ENCODE measurements at regions not wholly inside any gene's neighbourhood (a gene's known extent, or its start where the extent isn't known, plus 50 kb on each side); places are given as distances from the start of the nearest gene placed in this dataset.

DNA sequence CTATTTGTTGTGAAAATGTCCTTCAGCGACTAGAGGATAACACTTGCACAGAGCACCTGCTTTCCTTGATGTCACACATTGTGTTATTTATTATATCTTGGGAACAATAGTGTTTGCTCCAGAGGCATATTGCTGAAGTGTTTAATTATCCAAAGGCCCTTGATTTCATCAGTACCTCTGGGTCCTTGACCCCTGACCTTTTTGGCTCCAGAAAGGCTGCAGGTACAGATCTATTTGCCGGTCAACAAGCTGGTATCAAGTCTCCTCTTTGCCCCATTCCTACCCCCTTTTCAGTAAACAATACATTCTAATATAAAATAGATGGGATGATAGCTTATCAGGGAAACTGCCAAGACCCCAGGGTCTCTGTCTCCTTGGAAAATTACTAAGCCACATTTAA is 206.8 kb downstream of the DACT1 start:
- no peaks in the 10 kb centered on the region for H3K9me3 Mint-ChIP-seq
- H3K27ac ChIP-seq (ENCODE audit: insufficient read length, low read depth, low read length), result no peak overlapping the region
- no peak overlapping the region for H2BK5ac ChIP-seq (ENCODE audit: insufficient read length, low read length)
- no peak for TF ChIP-seq CTCF (conservative IDR thresholded peaks at IDR 0.05)
- peaks cover 8 to 9% of the 10 kb centered on the region in 2 experiments for H3K4me1 Mint-ChIP-seq
- no peaks in the 10 kb centered on the region for H3K27me3 ChIP-seq (ENCODE audit: insufficient read depth, low read length)
- H3K9ac ChIP-seq (ENCODE audit: extremely low read depth, insufficient read length, low read length), result no peak overlapping the region
- H3K23ac ChIP-seq (ENCODE audit: insufficient read length, low read depth, low read length), result no peak overlapping the region
- no peak for DNase-seq
- no peaks in the 10 kb centered on the region for H3K9me3 ChIP-seq (ENCODE audit: control insufficient read depth, low read depth, low read length)
- H3K18ac ChIP-seq (ENCODE audit: insufficient read length, low read depth, low read length), result no peak overlapping the region
- no peak overlapping the region for H3K27ac Mint-ChIP-seq
- H3K14ac ChIP-seq (ENCODE audit: insufficient read depth, low read length), result no peak overlapping the region
- no peaks in the 10 kb centered on the region for H3K79me2 ChIP-seq (ENCODE audit: insufficient read depth, low read length)
- no peak overlapping the region for H2BK15ac ChIP-seq (ENCODE audit: low read depth, low read length)
- WGBS (ENCODE audit: extremely low coverage, insufficient read length, low lambda C conversion rate), result no CpG with 5 or more reads among the region's 2 CpGs
- no peak overlapping the region for H4K5ac ChIP-seq (ENCODE audit: insufficient read length, low read depth, low read length)
- H3K4me3 Mint-ChIP-seq, result no peak overlapping the region
- H4K8ac ChIP-seq (replicated peaks; ENCODE audit: insufficient read length, low read depth, low read length), result no peak overlapping the region
- H4K91ac ChIP-seq (ENCODE audit: insufficient read length, low read depth, low read length), result no peak overlapping the region
- H2AK5ac ChIP-seq (ENCODE audit: insufficient read length, low read length), result no peak overlapping the region
- H3K23me2 ChIP-seq (ENCODE audit: insufficient read length, low read depth, low read length, poor library complexity, severe bottlenecking), result no peaks in the 10 kb centered on the region
- no peak overlapping the region for H3K4me2 ChIP-seq (ENCODE audit: insufficient read depth, insufficient read length, low read length)
- no peaks in the 10 kb centered on the region for H3K4me1 ChIP-seq (ENCODE audit: insufficient read depth, low read length)
- no peak overlapping the region for H3T11ph ChIP-seq (ENCODE audit: low read length)
- no peak overlapping the region for H2AFZ ChIP-seq (ENCODE audit: low read length)
- H3K56ac ChIP-seq (ENCODE audit: insufficient read length, low read depth, low read length), result no peak overlapping the region
- H2BK120ac ChIP-seq (ENCODE audit: low read depth, low read length, poor library complexity, severe bottlenecking), result no peak overlapping the region
- no peak overlapping the region for H2BK12ac ChIP-seq (ENCODE audit: insufficient read length, low read depth, low read length)
- no peaks in the 10 kb centered on the region for H3K36me3 Mint-ChIP-seq (ENCODE audit: insufficient read depth in 1 of 3, low read depth in 3 of 3)
- no peaks in the 10 kb centered on the region for H4K20me1 ChIP-seq (ENCODE audit: control insufficient read depth, insufficient read depth, insufficient read length)
- H2BK20ac ChIP-seq (ENCODE audit: low read depth, low read length, poor library complexity, severe bottlenecking), result no peak overlapping the region
- H3K4ac ChIP-seq (ENCODE audit: low read depth, low read length), result no peak overlapping the region
- no peaks in the 10 kb centered on the region for H3K79me1 ChIP-seq (ENCODE audit: insufficient read depth, low read depth, low read length, poor library complexity, severe bottlenecking)
- no peaks in the 10 kb centered on the region for H3K27me3 Mint-ChIP-seq (ENCODE audit: low read depth)
